HL-60 (cell line): ENCODE measurements at regions not wholly inside any gene's neighbourhood (a gene's known extent, or its start where the extent isn't known, plus 50 kb on each side); places are given as distances from the start of the nearest gene placed in this dataset.

ENCODE experiments used
- DNase-seq, 2 experiments: peaks; one replicate each; pipeline ENCODE4 v3.0.0-alpha.2; 2010 to 2020; ENCODE audit warnings: low read depth in 1 of 2, low spot score in 1 of 2
- H3K27ac ChIP-seq: fragments of 250-450 bp; sonication (Bioruptor Pico); replicated peaks from 2 replicates; pipeline ENCODE4 v1.5.1; 2020; ENCODE audit warnings: mild to moderate bottlenecking, moderate library complexity
- H3K27me3 ChIP-seq: fragments of 250-450 bp; sonication (Bioruptor Pico); 2 replicates; pipeline ENCODE4 v1.5.1; 2021; ENCODE audit warnings: mild to moderate bottlenecking, moderate library complexity; ENCODE audit not compliant: insufficient read depth, poor library complexity, severe bottlenecking
- H3K4me3 ChIP-seq: replicated peaks from 2 replicates; pipeline ENCODE4 v1.5.1; 2011; ENCODE audit warnings: mild to moderate bottlenecking, control low read depth, low read length; ENCODE audit not compliant: insufficient read depth
- GABPA ChIP-seq: IDR thresholded peaks from 2 replicates; pipeline ENCODE4 v1.6.1; 2012; ENCODE audit warnings: low read depth
- POLR2AphosphoS5 ChIP-seq: IDR thresholded peaks from 2 replicates; pipeline ENCODE4 v1.6.1; 2012; ENCODE audit warnings: low read depth
- SPI1 ChIP-seq: IDR thresholded peaks from 2 replicates; pipeline ENCODE4 v1.6.1; 2012; ENCODE audit warnings: low read depth, mild to moderate bottlenecking, borderline replicate concordance
- TF ChIP-seq, protein P1 (sequence below): IDR thresholded peaks from 2 replicates; pipeline ENCODE4 v1.6.1; 2012; ENCODE audit warnings: low read depth; ENCODE audit not compliant: insufficient replicate concordance
- TF ChIP-seq, protein P2 (sequence below): IDR thresholded peaks from one replicate; pipeline ENCODE4 v1.5.1; 2011; ENCODE audit warnings: low read length, control low read depth, inconsistent platforms; ENCODE audit not compliant: insufficient read depth

DNA sequence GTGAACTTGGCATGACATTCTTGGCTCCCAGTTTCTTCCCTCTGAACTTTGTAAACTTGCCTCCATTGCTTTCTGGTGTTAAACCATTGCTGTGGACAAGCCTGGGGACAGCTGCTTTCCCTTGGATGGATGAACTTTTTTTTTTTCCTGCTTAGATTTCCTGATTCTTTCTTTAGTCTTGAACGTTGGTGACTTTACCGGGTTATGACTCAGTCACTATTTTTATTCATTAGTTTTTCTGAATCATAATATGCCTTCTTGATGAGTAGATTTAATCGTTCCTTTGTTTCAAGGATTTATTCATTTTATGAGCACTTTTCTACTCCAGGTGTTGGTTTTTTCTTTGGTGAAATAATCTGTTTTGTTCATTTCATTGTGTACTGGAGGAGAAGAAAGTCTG, 155.0 kb upstream of the RTL1 start:
- H3K27me3 ChIP-seq = no peaks in the 10 kb centered on the region
- H3K27ac ChIP-seq = no peak overlapping the region
- TF ChIP-seq, protein P1, sequence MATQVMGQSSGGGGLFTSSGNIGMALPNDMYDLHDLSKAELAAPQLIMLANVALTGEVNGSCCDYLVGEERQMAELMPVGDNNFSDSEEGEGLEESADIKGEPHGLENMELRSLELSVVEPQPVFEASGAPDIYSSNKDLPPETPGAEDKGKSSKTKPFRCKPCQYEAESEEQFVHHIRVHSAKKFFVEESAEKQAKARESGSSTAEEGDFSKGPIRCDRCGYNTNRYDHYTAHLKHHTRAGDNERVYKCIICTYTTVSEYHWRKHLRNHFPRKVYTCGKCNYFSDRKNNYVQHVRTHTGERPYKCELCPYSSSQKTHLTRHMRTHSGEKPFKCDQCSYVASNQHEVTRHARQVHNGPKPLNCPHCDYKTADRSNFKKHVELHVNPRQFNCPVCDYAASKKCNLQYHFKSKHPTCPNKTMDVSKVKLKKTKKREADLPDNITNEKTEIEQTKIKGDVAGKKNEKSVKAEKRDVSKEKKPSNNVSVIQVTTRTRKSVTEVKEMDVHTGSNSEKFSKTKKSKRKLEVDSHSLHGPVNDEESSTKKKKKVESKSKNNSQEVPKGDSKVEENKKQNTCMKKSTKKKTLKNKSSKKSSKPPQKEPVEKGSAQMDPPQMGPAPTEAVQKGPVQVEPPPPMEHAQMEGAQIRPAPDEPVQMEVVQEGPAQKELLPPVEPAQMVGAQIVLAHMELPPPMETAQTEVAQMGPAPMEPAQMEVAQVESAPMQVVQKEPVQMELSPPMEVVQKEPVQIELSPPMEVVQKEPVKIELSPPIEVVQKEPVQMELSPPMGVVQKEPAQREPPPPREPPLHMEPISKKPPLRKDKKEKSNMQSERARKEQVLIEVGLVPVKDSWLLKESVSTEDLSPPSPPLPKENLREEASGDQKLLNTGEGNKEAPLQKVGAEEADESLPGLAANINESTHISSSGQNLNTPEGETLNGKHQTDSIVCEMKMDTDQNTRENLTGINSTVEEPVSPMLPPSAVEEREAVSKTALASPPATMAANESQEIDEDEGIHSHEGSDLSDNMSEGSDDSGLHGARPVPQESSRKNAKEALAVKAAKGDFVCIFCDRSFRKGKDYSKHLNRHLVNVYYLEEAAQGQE = no peak
- no peak for TF ChIP-seq SPI1
- TF ChIP-seq POLR2AphosphoS5 = no peak
- TF ChIP-seq GABPA = no peak
- TF ChIP-seq, protein P2, sequence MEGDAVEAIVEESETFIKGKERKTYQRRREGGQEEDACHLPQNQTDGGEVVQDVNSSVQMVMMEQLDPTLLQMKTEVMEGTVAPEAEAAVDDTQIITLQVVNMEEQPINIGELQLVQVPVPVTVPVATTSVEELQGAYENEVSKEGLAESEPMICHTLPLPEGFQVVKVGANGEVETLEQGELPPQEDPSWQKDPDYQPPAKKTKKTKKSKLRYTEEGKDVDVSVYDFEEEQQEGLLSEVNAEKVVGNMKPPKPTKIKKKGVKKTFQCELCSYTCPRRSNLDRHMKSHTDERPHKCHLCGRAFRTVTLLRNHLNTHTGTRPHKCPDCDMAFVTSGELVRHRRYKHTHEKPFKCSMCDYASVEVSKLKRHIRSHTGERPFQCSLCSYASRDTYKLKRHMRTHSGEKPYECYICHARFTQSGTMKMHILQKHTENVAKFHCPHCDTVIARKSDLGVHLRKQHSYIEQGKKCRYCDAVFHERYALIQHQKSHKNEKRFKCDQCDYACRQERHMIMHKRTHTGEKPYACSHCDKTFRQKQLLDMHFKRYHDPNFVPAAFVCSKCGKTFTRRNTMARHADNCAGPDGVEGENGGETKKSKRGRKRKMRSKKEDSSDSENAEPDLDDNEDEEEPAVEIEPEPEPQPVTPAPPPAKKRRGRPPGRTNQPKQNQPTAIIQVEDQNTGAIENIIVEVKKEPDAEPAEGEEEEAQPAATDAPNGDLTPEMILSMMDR = no peak
- DNase-seq = no peak
- H3K4me3 ChIP-seq = no peak overlapping the region

DNA sequence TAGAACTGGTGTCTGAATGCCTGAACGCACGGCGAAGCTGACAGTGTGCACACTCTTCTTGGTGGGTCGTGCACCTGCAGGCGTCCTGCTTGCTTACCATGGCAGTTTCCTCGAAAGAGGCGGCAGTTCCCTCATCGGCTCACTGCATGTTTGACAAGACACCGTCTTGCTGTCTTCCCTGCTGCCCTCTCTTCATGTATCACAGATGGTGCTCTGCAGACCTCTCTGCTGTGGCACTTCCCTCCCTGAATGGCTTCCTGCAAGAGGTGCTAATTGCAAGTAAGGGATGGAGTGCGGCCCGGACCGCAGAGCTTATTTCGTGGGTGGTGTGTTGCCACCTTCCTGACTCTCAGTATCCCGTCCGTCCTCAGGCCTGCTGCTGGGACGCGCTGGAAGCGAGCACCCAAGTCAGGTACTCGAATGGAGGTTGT, 156.7 kb upstream of the RTL1 start:
- TF ChIP-seq, protein P2 = no peak
- no peak for TF ChIP-seq GABPA
- TF ChIP-seq, protein P1 = no peak
- no peak for TF ChIP-seq POLR2AphosphoS5
- no peak for TF ChIP-seq SPI1
- no peak overlapping the region for H3K4me3 ChIP-seq
- H3K27me3 ChIP-seq = no peaks in the 10 kb centered on the region
- no peak overlapping the region for H3K27ac ChIP-seq
- DNase-seq = no peak

DNA sequence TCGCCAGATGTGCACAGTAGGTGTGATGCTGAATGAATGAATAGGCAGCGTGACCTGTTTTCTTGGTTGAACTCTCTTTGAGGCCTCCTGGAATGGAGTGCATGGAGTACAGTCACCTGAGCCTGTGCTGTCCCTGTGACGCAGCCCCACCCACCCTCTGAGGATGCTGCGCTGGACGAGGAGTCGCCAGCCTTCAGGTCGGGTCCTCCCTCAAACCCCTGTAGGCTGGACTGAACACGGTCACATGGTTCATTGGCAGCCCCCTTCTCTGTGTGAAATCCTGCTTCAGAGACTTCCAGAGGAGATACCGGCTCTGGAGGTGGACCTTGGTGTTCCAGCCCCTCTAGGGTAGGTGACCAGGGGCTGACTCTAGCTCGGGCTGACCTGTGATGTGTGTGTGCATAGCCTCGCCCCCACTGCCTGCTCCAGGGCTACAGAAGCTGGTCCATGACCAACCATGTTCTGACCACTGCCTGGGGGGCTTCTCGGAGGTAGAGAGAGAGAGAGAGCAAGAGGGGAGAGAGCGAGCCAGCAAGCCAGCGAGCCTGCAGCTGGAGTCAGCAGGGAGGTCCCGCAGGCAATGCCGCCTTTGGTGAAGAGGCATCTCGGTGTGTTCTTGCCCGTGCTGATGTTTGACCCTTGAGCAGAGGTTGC, 158.0 kb upstream of the RTL1 start:
- Histone ChIP-seq H3K27me3 (no peaks in the 10 kb centered on the region), H3K27ac (no peak overlapping the region), H3K4me3 (no peak overlapping the region)
- no peak for TF ChIP-seq POLR2AphosphoS5
- TF ChIP-seq GABPA = no peak
- TF ChIP-seq SPI1 = no peak
- TF ChIP-seq, protein P2 = no peak
- TF ChIP-seq, protein P1 = no peak
- DNase-seq = no peak
